GM12872 (cell line): ENCODE measurements at regions not wholly inside any gene's neighbourhood (a gene's known extent, or its start where the extent isn't known, plus 50 kb on each side); places are given as distances from the start of the nearest gene placed in this dataset.

Experiments used
- CTCF ChIP-seq: IDR thresholded peaks from 3 replicates; pipeline ENCODE4 v1.5.1; 2011; ENCODE audit warnings: low read depth, mild to moderate bottlenecking, low read length, moderate library complexity; ENCODE audit not compliant: insufficient read depth

DNA sequence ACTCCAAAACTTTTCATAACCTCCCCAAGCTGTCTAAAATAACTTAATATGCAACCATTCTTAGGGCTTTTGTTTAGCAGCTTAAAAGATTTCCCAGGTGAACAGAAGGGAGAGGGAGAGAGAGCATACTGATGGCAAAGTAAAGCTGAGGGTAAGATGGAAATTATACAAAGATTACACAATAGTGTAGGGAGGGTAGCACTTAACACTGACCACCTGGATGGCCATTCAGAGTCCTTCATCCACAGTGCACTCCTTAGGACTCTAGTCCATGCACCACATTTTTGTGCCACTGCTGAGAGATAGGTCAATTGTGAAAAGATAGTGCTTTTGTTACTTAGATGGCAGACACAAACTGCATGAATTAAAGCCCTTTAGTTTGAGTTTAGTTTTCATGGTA is 574.6 kb downstream of the LMO4 start:
- TF ChIP-seq CTCF: no peak

DNA sequence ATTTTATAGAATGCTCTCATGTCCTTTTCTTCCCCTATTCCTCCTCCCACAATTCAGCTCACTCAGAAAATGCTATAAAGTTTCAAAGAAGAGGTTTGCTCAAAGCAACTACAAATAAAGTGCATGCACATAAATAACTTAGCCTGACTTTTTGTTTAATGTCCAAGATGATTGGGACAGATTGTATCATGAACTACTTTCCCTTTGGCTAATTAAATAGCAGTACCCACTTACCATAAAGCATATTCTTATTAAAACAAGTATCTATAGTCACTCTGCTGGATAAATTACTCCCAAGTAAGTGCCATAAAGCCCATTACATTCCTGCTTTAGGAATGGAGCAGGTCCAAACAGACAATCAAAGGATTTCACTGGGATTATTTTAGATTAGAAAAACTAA is 576.0 kb downstream of the LMO4 start:
- TF ChIP-seq CTCF: no peak

- no peak for TF ChIP-seq CTCF
These were observed 577.0 kb downstream of the LMO4 start for GRCh38 chr1:87905651-87906050.

DNA sequence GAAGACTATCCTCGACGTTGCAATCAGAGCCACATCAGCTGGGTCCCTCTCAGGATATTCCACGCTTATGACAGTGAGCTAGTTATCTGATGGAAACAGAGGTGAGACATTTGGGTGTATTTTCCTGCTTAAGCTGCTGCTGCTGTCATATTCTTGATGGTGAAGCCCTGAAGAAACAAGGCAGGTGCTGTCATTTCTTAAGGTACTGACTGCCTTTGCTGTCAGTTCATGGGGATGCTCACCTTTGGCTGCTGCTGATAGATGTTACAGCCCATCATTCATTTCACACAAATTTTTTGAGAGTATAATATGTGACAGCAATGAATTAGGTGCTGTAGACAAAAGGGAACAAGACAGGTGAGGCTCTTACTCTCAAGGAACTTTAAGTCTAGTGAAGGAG is 577.4 kb downstream of the LMO4 start:
- no peak for TF ChIP-seq CTCF

DNA sequence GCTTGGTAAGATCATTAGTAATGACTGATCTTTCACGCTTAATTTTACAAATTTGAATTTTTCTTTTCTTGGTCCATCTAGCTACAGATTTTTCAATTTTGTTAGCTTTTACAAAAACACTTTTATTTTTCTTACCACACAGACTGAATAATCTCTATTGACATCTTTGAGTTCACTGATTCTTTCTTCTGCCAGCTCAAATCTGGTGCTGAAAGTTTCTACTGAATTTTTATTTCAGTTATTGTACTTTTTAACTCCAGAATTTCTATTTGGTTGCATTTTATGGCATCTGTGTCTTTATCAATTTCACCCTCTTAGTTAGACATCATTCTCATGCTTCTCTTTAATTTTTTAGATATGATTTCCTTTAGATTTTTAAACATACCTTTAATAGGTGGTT is 584.7 kb downstream of the LMO4 start:
- TF ChIP-seq CTCF: no peak

DNA sequence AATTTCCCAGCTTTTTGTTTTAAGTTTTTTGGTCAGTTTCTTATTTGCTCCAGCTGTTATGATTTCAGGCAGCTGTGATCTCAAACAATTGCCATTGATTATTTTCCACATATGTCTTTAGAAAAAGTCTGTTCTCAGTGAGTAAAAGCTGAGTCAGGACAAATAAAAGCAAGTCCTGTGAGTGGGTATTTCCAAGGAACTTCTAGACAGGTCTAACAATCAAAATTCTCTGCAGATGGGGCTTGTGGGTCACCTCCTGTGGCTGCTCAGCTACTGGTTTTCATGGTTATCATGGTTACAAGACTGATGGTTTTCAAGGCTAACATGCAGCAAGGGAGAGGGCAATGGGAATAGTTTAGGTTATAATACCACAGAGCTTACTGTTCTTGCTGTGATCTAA is 585.7 kb downstream of the LMO4 start:
- no peak for TF ChIP-seq CTCF

GRCh38 chr1:87915771-87916170 is 587.1 kb downstream of the LMO4 start:
- no peak for TF ChIP-seq CTCF

DNA sequence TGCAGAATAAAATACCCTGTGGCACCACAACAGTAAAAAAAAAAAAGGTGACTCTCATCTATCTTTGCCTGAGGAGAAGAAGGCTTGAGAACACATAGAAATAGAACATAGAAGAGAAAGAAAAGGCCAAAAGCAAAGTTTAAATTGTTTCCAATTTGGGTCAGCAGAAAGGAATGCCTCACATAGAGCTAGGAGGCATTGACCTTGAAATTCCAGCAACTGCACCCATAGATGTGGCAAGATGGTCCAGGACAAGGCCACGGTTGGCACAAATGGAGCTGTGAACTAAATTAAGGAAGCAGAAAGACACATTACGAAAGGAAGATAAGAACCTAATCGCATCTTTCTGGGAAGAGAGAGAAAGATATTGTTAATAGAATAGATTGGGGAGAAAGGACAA is 588.3 kb downstream of the LMO4 start:
- TF ChIP-seq CTCF: no peak
